Right lobe of liver (tissue), 6 donors: ENCODE measurements at regions not wholly inside any gene's neighbourhood (a gene's known extent, or its start where the extent isn't known, plus 50 kb on each side); places are given as distances from the start of the nearest gene placed in this dataset.

Source experiments
- ATAC-seq, 4 donors: fragments of 200-7000 bp; cut with Tn5 transposase; one replicate each; pipeline ENCODE4 v1.9.1; 2020; ENCODE audit warnings: mild to moderate bottlenecking in 4 of 4, moderate library complexity in 4 of 4
- DNase-seq, 3 donors: peaks; one replicate each; pipeline ENCODE4 v3.0.0-alpha.2; 2020
- H3K27ac ChIP-seq, 3 donors: fragments of 200-600 bp; one replicate each; pipeline ENCODE4 v1.8.0; 2022
- H3K27me3 ChIP-seq, 2 donors: fragments of 200-600 bp; one replicate each; pipeline ENCODE4 v1.8.0; 2022
- H3K36me3 ChIP-seq, 4 donors: fragments of 200-600 bp; sonication (generic) in 1 of 4; one replicate each; pipeline versions ENCODE4 v1.5.1 to v1.8.0; 2017 to 2022; ENCODE audit warnings: control low read depth in 1 of 4
- H3K4me1 ChIP-seq, 4 donors: fragments of 200-600 bp; sonication (generic) in 1 of 4; one replicate each; pipeline versions ENCODE4 v1.5.1 to v1.8.0; 2017 to 2022; ENCODE audit warnings: control low read depth in 1 of 4
- H3K4me3 ChIP-seq, 3 donors: fragments of 200-600 bp; one replicate each; pipeline ENCODE4 v1.8.0; 2022
- H3K9me3 ChIP-seq, 4 donors: fragments of 200-600 bp; sonication (generic) in 1 of 4; one replicate each; pipeline versions ENCODE4 v1.5.1 to v1.8.0; 2017 to 2022; ENCODE audit warnings: control low read depth in 1 of 4
- POLR2A ChIP-seq: fragments of 450-650 bp; IDR thresholded peaks from one replicate; pipeline ENCODE4 v1.6.1; 2017; ENCODE audit warnings: antibody characterized with exemption, mild to moderate bottlenecking
- WGBS: methylation state at CpG from one replicate; pipeline ENCODE4 v1.1.6; 2018; ENCODE audit warnings: low coverage, low lambda C conversion rate; ENCODE audit not compliant: insufficient coverage; ENCODE audit errors: missing lambda C conversion rate; 5-methylcytosine and 5-hydroxymethylcytosine counted together
- intact Hi-C, 2 donors: fragments of 100-400 bp; cut with DNase I; formaldehyde crosslinking; loops; one replicate each; pipeline versions ENCODE4 v1.11.2 to v1.14.1; 2022
- TF ChIP-seq, protein P1 (sequence below), 4 donors: fragments of 200-600 bp in 3 of 4; fragments of 450-650 bp in 1 of 4; IDR thresholded peaks; one replicate each; pipeline versions ENCODE4 v1.5.1 to v1.8.0; 2016 to 2022; ENCODE audit warnings: antibody characterized with exemption in 4 of 4, mild to moderate bottlenecking in 2 of 4
- donor health status: DM: no; HTN: yes; CAD: no.
- donor health status: DM: no; HTN: no; CAD: no.
- donor health status: DM: no; HTN: no; CAD: no.
- donor health status: DM: no; HTN: yes; CAD: no.
- donor health status: DM: no; HTN: yes; CAD: no.

DNA sequence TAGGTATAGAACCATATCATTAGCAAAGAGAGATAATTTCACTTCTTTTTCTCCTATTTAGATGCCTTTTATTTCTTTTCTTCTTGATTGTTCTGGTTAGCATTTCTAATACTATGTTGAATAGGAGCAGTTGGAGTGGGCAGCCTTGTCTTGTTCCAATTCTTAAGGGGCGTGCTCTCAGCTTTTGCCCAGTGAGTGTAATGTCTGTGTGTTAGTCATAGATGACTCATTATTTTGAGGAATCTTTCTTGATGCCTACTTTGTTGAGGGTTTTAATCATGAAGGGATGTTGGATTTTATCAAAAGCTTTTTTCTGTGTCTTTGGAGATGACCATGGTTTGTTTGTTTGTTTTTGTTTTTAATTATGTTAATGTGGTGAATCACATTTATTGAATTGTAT, 1453.1 kb upstream of the SLC39A10 start:
- TF ChIP-seq, protein P1, sequence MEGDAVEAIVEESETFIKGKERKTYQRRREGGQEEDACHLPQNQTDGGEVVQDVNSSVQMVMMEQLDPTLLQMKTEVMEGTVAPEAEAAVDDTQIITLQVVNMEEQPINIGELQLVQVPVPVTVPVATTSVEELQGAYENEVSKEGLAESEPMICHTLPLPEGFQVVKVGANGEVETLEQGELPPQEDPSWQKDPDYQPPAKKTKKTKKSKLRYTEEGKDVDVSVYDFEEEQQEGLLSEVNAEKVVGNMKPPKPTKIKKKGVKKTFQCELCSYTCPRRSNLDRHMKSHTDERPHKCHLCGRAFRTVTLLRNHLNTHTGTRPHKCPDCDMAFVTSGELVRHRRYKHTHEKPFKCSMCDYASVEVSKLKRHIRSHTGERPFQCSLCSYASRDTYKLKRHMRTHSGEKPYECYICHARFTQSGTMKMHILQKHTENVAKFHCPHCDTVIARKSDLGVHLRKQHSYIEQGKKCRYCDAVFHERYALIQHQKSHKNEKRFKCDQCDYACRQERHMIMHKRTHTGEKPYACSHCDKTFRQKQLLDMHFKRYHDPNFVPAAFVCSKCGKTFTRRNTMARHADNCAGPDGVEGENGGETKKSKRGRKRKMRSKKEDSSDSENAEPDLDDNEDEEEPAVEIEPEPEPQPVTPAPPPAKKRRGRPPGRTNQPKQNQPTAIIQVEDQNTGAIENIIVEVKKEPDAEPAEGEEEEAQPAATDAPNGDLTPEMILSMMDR (IDR thresholded peaks at IDR 0.05), result no peak
- no peak for TF ChIP-seq POLR2A
- no peaks in the 10 kb centered on the region for H3K9me3 ChIP-seq
- 18% methylated on average over 1 of the region's 1 CpG for WGBS
- no peaks in the 10 kb centered on the region for H3K4me1 ChIP-seq
- ATAC-seq, result no peak
- H3K36me3 ChIP-seq, result no peaks in the 10 kb centered on the region
- H3K4me3 ChIP-seq, result no peak overlapping the region
- intact Hi-C loops, result no loop called here
- H3K27me3 ChIP-seq, result no peaks in the 10 kb centered on the region
- no peak for DNase-seq
- H3K27ac ChIP-seq, result no peak overlapping the region

DNA sequence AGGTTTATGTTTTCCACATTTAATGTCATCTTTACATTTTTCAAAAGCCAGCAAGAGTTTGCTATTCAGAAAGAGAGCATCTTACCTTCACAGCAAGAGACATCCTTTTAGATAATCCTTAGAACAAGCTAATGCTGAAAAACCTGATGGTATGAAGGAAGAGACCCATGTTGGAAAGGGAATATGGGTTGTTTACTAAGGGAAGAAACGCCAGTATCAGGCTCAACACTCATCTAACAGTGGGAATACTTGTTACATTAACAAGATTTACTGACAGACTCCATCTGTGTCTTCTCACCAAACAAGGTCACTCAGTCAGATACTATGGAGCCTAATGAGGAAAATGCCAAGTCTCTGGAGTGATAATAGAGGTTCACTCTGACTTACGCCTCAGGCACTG, 1474.1 kb upstream of the SLC39A10 start:
- H3K27ac ChIP-seq, result no peak overlapping the region
- no peak overlapping the region for H3K4me3 ChIP-seq
- intact Hi-C loops, result no loop called here
- H3K9me3 ChIP-seq, result peaks cover 0 to 4% (median 0%) of the 10 kb centered on the region in 4 donors
- H3K27me3 ChIP-seq, result no peaks in the 10 kb centered on the region
- TF ChIP-seq, protein P1 (IDR thresholded peaks at IDR 0.05), result no peak
- TF ChIP-seq POLR2A, result no peak
- 21% methylated on average over 2 of the region's 2 CpGs for WGBS
- DNase-seq (no peak), ATAC-seq (no peak)
- H3K4me1 ChIP-seq, result no peaks in the 10 kb centered on the region
- H3K36me3 ChIP-seq, result no peaks in the 10 kb centered on the region

DNA sequence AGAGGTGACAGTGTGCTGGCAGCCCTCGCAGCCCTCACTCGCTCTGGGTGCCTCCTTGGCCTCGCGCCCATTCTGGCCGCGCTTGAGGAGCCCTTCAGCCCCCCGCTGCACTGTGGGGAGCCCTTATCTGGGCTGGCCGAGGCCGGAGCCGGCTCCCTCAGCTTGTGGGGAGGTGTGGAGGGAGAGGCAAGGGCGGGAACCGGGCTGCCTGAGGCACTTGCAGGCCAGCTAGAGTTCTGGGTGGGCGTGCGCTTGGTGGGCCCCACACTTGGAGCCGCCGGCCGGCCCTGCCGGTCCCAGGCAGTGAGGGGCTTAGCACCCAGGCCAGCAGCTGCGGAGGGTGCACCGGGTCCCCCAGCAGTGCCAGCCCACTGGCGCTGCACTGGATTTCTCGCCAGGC, 1480.9 kb upstream of the SLC39A10 start:
- DNase-seq (no peak), ATAC-seq (no peak)
- TF ChIP-seq, protein P1 (IDR thresholded peaks at IDR 0.05), result no peak
- no peak for TF ChIP-seq POLR2A
- intact Hi-C loops, result no loop called here
- no peaks in the 10 kb centered on the region for H3K4me1 ChIP-seq
- WGBS, result 91% methylated on average over 4 of the region's 22 CpGs
- no peaks in the 10 kb centered on the region for H3K27me3 ChIP-seq
- H3K4me3 ChIP-seq, result no peak overlapping the region
- H3K36me3 ChIP-seq, result no peaks in the 10 kb centered on the region
- H3K9me3 ChIP-seq, result peaks cover 0 to 4% (median 0%) of the 10 kb centered on the region in 4 donors
- no peak overlapping the region for H3K27ac ChIP-seq

DNA sequence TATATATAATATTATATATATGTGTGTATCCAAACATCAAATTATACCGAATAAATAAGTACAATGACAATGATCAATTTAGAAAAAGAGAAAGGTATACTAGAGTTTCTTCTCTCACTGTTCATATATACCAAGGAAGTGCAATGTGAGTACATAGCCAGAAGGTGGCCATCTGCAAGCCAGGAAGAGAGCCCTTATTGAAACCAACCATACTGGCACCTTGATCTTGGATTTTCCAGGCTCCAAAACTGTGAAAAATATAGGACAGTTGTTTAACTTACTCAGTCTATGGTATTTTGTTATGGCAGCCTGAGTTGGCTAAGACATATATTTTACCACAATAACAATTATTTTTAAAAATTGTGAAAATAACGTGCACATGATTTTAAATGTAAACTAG, 1490.2 kb upstream of the SLC39A10 start:
- intact Hi-C loops, result no loop called here
- Histone ChIP-seq H3K36me3 (no peaks in the 10 kb centered on the region), H3K4me3 (no peak overlapping the region), H3K27me3 (no peaks in the 10 kb centered on the region), H3K27ac (no peak overlapping the region), H3K9me3 (no peaks in the 10 kb centered on the region), H3K4me1 (no peaks in the 10 kb centered on the region)
- TF ChIP-seq POLR2A, result no peak
- TF ChIP-seq, protein P1 (IDR thresholded peaks at IDR 0.05), result peak; percentile 45 to 49 (median 46)
- WGBS, result 41% methylated on average over 2 of the region's 2 CpGs
- DNase-seq (no peak), ATAC-seq (peak in 3 of 4 donors; percentile 58 to 67 (median 63))

DNA sequence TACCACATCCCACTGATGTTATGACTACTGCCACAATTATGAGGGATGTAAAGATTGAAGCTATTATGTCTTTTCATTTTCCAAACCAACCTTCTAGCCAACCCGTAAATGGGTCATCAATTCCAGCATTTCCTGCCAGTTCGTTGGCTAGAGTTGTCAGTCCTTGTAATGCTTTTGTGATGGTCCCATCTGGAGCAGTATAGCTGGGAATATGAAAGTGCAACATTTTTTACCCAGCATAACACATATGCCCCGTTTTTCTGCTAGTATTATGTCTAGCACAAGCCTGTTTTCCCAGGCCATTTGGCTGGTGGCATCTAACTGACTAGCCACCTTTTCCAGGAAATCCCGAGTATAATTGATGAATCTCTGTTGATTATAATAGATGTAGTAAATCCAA, 1501.6 kb upstream of the SLC39A10 start:
- 49% methylated on average over 4 of the region's 4 CpGs for WGBS
- no peak for ATAC-seq
- TF ChIP-seq, protein P1 (IDR thresholded peaks at IDR 0.05), result no peak
- TF ChIP-seq POLR2A, result no peak
- Histone ChIP-seq H3K27me3 (no peaks in the 10 kb centered on the region), H3K36me3 (no peaks in the 10 kb centered on the region), H3K27ac (no peak overlapping the region), H3K4me1 (no peaks in the 10 kb centered on the region), H3K4me3 (no peak overlapping the region), H3K9me3 (no peaks in the 10 kb centered on the region)
- intact Hi-C loops, result no loop called here
- no peak for DNase-seq
